Upper lobe of left lung (tissue), 4 donors: ENCODE measurements at regions not wholly inside any gene's neighbourhood (a gene's known extent, or its start where the extent isn't known, plus 50 kb on each side); places are given as distances from the start of the nearest gene placed in this dataset.

Experiments used
- CTCF ChIP-seq, 6 experiments: fragments of 450-650 bp in 4 of 6; fragments of 200-600 bp in 2 of 6; sonication (generic) in 2 of 6; IDR thresholded peaks; one replicate each; pipeline ENCODE4 v1.5.1; 2016 to 2019; ENCODE audit warnings: antibody characterized with exemption in 6 of 6
- POLR2A ChIP-seq, 4 donors: fragments of 450-650 bp; IDR thresholded peaks; one replicate each; pipeline ENCODE4 v1.5.1; 2016 to 2017; ENCODE audit warnings: antibody characterized with exemption in 4 of 4, mild to moderate bottlenecking in 2 of 4

GRCh38 chr1:63099188-63099587, 223.2 kb upstream of the FOXD3 start:
- TF ChIP-seq CTCF (IDR thresholded peaks at IDR 0.05) (no peak), POLR2A (IDR thresholded peaks at IDR 0.05) (no peak)
